AG04449 (cell line): ENCODE measurements at regions not wholly inside any gene's neighbourhood (a gene's known extent, or its start where the extent isn't known, plus 50 kb on each side); places are given as distances from the start of the nearest gene placed in this dataset.

ENCODE experiments used
- CTCF ChIA-PET: fragments of 350-600 bp; formaldehyde crosslinking; extraction: SDS; loops from one replicate; lab custom pipeline; 2021; ENCODE audit warnings: antibody characterized with exemption; lab: Yijun Ruan, JAX
- POLR2A ChIA-PET: fragments of 400-600, 350-600 bp; formaldehyde crosslinking; extraction: SDS; loops from one replicate; lab custom pipeline; 2020; ENCODE audit warnings: antibody characterized with exemption, inconsistent platforms; lab: Yijun Ruan, JAX
- DNase-seq: peaks from one replicate; pipeline ENCODE4 v3.0.0-alpha.2; 2010; ENCODE audit warnings: low read depth, low spot score
- H3K4me3 ChIP-seq: 2 replicates; pipeline ENCODE4 v1.5.1; 2011; ENCODE audit warnings: low read depth, mild to moderate bottlenecking, control low read depth, low read length
- CTCF ChIP-seq: IDR thresholded peaks from one replicate; pipeline ENCODE4 v1.5.1; 2011; ENCODE audit warnings: mild to moderate bottlenecking, moderate library complexity, low read length, control low read depth, inconsistent platforms; ENCODE audit not compliant: insufficient read depth; ENCODE audit errors: missing control alignments

GRCh38 chr7:121505021-121505420 is 108.9 kb upstream of the FAM3C start:
- DNase-seq = no peak
- no peak overlapping the region for H3K4me3 ChIP-seq
- POLR2A ChIA-PET = no interaction called here
- CTCF ChIA-PET = no interaction called here
- TF ChIP-seq CTCF = no peak

GRCh38 chr7:121504482-121504881 is 108.4 kb upstream of the FAM3C start:
- H3K4me3 ChIP-seq = no peak overlapping the region
- ChIA-PET POLR2A (no interaction called here), CTCF (interaction anchor here (1.6 kb wide), 1 partner anchor 10 kb away, joined by 6 read pairs; no protein-coding TSS in a partner anchor)
- peak; percentile 51 for DNase-seq
- TF ChIP-seq CTCF = no peak

GRCh38 chr7:121503730-121504129 is 107.6 kb upstream of the FAM3C start:
- ChIA-PET POLR2A (no interaction called here), CTCF (interaction anchor here (1.6 to 2.6 kb wide), 2 partner anchors 9 to 107 kb away, joined by 6 to 7 read pairs; partner anchors contain the start of gene FAM3C)
- no peak for DNase-seq
- H3K4me3 ChIP-seq = no peak overlapping the region
- TF ChIP-seq CTCF = no peak

GRCh38 chr7:121503039-121503438 is 106.9 kb upstream of the FAM3C start:
- POLR2A ChIA-PET = no interaction called here
- DNase-seq = no peak
- CTCF ChIA-PET = interaction anchor here (1.6 to 2.6 kb wide), 2 partner anchors 8 to 107 kb away, joined by 6 to 7 read pairs; partner anchors contain the start of gene FAM3C
- no peak overlapping the region for H3K4me3 ChIP-seq
- TF ChIP-seq CTCF = no peak

- TF ChIP-seq CTCF = no peak
- DNase-seq = no peak
- CTCF ChIA-PET = interaction anchor here (1.2 to 2.6 kb wide), 3 partner anchors 12 to 105 kb away, joined by 3 to 7 read pairs (median 3); partner anchors contain the start of gene FAM3C
- no peak overlapping the region for H3K4me3 ChIP-seq
- POLR2A ChIA-PET = no interaction called here
Observed at GRCh38 chr7:121501566-121501965, 105.5 kb upstream of the FAM3C start.

- POLR2A ChIA-PET = no interaction called here
- no peak for DNase-seq
- CTCF ChIA-PET = interaction anchor here (1.1 to 1.2 kb wide), 2 partner anchors 13 to 133 kb away, joined by 3 read pairs; no protein-coding TSS in a partner anchor
- no peak overlapping the region for H3K4me3 ChIP-seq
- no peak for TF ChIP-seq CTCF
Observed at GRCh38 chr7:121500360-121501058, 104.4 kb upstream of the FAM3C start.
